ENCODE measurements at regions not wholly inside any gene's neighbourhood (a gene's known extent, or its start where the extent isn't known, plus 50 kb on each side); places are given as distances from the start of the nearest gene placed in this dataset.

DNA sequence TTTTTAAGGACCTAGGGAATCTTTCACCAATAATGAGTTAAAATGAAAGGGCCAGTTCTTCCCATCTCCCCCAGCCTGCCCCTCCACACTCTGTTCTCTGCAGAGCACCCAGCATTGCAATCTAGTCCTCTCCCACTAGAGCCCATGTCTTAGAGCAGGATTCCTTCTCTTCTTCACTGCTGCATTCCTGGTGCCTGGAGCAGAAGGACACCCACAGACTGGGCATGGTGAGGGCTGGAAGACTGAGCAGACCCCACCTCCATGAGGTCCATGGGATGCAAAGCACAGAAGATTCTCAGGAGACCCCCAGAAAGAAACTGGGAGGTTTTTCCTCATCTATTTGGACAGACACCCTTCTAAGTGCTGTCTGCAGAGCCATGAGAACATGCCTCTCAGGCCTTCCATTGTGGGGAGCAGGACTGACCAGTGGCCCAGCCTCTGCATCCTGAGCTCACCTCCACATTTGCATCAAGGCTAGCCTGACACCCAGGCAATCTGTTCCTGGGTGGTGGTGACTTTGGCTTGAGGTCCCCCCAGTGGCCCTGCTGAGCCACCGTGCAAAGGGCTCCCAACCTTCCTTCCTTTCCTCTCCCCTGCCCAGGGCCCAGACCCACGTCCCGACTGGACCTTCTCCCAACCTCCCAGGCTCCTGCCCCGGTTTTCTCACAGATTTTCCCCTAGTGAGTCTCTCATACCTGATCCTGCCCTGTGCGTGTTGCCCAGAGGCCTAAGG is 74.2 kb upstream of the ZNF469 start:
- no peak for FAIRE-seq
- CTCF ChIA-PET (ENCODE audit: partially characterized antibody) = no interaction called here
- no peak overlapping the region for H4K5ac ChIP-seq (ENCODE audit: insufficient read length, low read depth, low read length)
- no peak for TF ChIP-seq PHF8 (conservative IDR thresholded peaks at IDR 0.05; ENCODE audit: low read depth, low read length)
- no peak for TF ChIP-seq HDAC6 (IDR thresholded peaks at IDR 0.05; ENCODE audit: low read depth, low read length)
- no peak for TF ChIP-seq EZH2 (IDR thresholded peaks at IDR 0.05; ENCODE audit: low read depth, low read length, severe bottlenecking)
- TF ChIP-seq CTBP2 (IDR thresholded peaks at IDR 0.05; ENCODE audit: borderline replicate concordance, insufficient read depth, insufficient read length, low read length) = no peak
- no peak for TF ChIP-seq CEBPB (IDR thresholded peaks at IDR 0.05; ENCODE audit: low read depth, low read length)
- TF ChIP-seq, protein P1, sequence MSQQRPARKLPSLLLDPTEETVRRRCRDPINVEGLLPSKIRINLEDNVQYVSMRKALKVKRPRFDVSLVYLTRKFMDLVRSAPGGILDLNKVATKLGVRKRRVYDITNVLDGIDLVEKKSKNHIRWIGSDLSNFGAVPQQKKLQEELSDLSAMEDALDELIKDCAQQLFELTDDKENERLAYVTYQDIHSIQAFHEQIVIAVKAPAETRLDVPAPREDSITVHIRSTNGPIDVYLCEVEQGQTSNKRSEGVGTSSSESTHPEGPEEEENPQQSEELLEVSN (IDR thresholded peaks at IDR 0.05) = no peak
- TF ChIP-seq TEAD4 (IDR thresholded peaks at IDR 0.05; ENCODE audit: low read depth, low read length) = no peak
- TF ChIP-seq, protein P2, sequence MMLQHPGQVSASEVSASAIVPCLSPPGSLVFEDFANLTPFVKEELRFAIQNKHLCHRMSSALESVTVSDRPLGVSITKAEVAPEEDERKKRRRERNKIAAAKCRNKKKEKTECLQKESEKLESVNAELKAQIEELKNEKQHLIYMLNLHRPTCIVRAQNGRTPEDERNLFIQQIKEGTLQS (IDR thresholded peaks at IDR 0.05; ENCODE audit: insufficient read depth, low read depth, low read length) = no peak
- TF ChIP-seq, protein P3, sequence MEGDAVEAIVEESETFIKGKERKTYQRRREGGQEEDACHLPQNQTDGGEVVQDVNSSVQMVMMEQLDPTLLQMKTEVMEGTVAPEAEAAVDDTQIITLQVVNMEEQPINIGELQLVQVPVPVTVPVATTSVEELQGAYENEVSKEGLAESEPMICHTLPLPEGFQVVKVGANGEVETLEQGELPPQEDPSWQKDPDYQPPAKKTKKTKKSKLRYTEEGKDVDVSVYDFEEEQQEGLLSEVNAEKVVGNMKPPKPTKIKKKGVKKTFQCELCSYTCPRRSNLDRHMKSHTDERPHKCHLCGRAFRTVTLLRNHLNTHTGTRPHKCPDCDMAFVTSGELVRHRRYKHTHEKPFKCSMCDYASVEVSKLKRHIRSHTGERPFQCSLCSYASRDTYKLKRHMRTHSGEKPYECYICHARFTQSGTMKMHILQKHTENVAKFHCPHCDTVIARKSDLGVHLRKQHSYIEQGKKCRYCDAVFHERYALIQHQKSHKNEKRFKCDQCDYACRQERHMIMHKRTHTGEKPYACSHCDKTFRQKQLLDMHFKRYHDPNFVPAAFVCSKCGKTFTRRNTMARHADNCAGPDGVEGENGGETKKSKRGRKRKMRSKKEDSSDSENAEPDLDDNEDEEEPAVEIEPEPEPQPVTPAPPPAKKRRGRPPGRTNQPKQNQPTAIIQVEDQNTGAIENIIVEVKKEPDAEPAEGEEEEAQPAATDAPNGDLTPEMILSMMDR (IDR thresholded peaks at IDR 0.05; ENCODE audit: control extremely low read depth in 1 of 3, insufficient read depth in 1 of 3, low read depth in 1 of 3, low read length in 3 of 3) = no peak

More for the DNA sequence above, 74.2 kb upstream of the ZNF469 start:
- DNase-seq (ENCODE audit: low read depth in 1 of 2, low spot score in 2 of 2) = no peak
- POLR2A ChIA-PET (ENCODE audit: partially characterized antibody) = no interaction called here
- Histone ChIP-seq H3K4me2 (ENCODE audit: insufficient read depth in 1 of 2, low read depth in 2 of 2, low read length in 2 of 2) (no peak overlapping the region), H3K14ac (ENCODE audit: insufficient read length) (no peak overlapping the region), H3K9me3 (ENCODE audit: insufficient read depth in 2 of 2, low read depth in 1 of 2, low read length in 1 of 2) (peaks cover 6 to 18% of the 10 kb centered on the region in 2 experiments; a peak in 2 of 4 replicates), H3K27me3 (replicated peaks in 1 of 4; ENCODE audit: control insufficient read depth in 3 of 4, extremely low read depth in 1 of 4, insufficient read depth in 3 of 4, low read length in 3 of 4) (no peaks in the 10 kb centered on the region; a peak in 1 of 7 replicates), H2BK5ac (ENCODE audit: low read depth, low read length) (no peak overlapping the region), H4K8ac (ENCODE audit: extremely low read depth, insufficient read depth, low read length) (no peak overlapping the region), H2BK15ac (ENCODE audit: low read length) (no peak overlapping the region), H3K79me1 (ENCODE audit: low read depth, low read length) (peaks cover 3% of the 10 kb centered on the region; the same call in 1 of the 2 replicates), H3K36me3 (ENCODE audit: control insufficient read depth in 2 of 4, insufficient read depth in 4 of 4, low read length in 3 of 4) (no peaks in the 10 kb centered on the region; a peak in 1 of 8 replicates), H3K27ac (ENCODE audit: low read depth, low read length) (no peak overlapping the region), H3K23me2 (ENCODE audit: low read depth, low read length) (no peaks in the 10 kb centered on the region), H3K4ac (replicated peaks; ENCODE audit: insufficient read length, low read depth, low read length) (no peak overlapping the region), H4K20me1 (replicated peaks in 1 of 2; ENCODE audit: control insufficient read depth in 1 of 2, insufficient read depth in 2 of 2, low read length in 2 of 2) (peaks cover 0 to 5% of the 10 kb centered on the region in 2 experiments), H3K56ac (replicated peaks; ENCODE audit: insufficient read length, low read depth, low read length) (no peak overlapping the region), H3K79me2 (ENCODE audit: control insufficient read depth in 1 of 2, insufficient read depth in 2 of 2, low read length in 2 of 2) (no peaks in the 10 kb centered on the region), H3K9ac (replicated peaks in 1 of 4; ENCODE audit: extremely low read depth in 1 of 4, low read depth in 3 of 4, low read length in 3 of 4) (no peak overlapping the region), H2BK12ac (ENCODE audit: low read depth, low read length) (no peak overlapping the region), H3K23ac (ENCODE audit: insufficient read length) (no peak overlapping the region), H3K18ac (ENCODE audit: extremely low read depth, low read length) (no peak overlapping the region), H3K4me1 (replicated peaks in 1 of 4; ENCODE audit: control insufficient read depth in 3 of 4, insufficient read depth in 4 of 4, low read length in 3 of 4) (no peaks in the 10 kb centered on the region; a peak in 1 of 7 replicates), H2AFZ (ENCODE audit: low read length) (no peak overlapping the region), H2BK120ac (replicated peaks; ENCODE audit: low read depth, low read length) (no peak overlapping the region), H2AK5ac (ENCODE audit: low read depth, low read length) (no peak overlapping the region), H3K4me3 (ENCODE audit: extremely low read depth in 1 of 4, insufficient read depth in 2 of 4, low read depth in 3 of 4, low read length in 4 of 4) (no peak overlapping the region), H4K91ac (replicated peaks; ENCODE audit: insufficient read length, low read length) (no peak overlapping the region), H2BK20ac (ENCODE audit: low read length) (no peak overlapping the region)
- WGBS, 2 experiments (ENCODE audit: extremely low coverage in 1 of 2, insufficient coverage in 1 of 2, insufficient read length in 1 of 2, insufficient replicate concordance in 2 of 2, low coverage in 1 of 2, low lambda C conversion rate in 2 of 2, missing lambda C conversion rate in 1 of 2) = 63% methylated on average over 5 of the region's 5 CpGs; no CpG with 5 or more reads in 1 of the 2 experiments

Measured in H1 (cell line).